Renal cortex interstitium (tissue), 11 donors: ENCODE measurements at regions not wholly inside any gene's neighbourhood (a gene's known extent, or its start where the extent isn't known, plus 50 kb on each side); places are given as distances from the start of the nearest gene placed in this dataset.

Experiments
- DNase-seq, 11 donors: peaks; one replicate each; pipeline ENCODE4 v3.0.0-alpha.2; 2013; ENCODE audit warnings: low read depth in 9 of 11, low spot score in 4 of 11; ENCODE audit errors: extremely low read depth in 1 of 11

GRCh38 chr3:89971329-89971728, 863.9 kb downstream of the EPHA3 start:
- DNase-seq, result no peak

- no peak for DNase-seq
These were observed 865.7 kb downstream of the EPHA3 start for GRCh38 chr3:89973156-89973555.

DNA sequence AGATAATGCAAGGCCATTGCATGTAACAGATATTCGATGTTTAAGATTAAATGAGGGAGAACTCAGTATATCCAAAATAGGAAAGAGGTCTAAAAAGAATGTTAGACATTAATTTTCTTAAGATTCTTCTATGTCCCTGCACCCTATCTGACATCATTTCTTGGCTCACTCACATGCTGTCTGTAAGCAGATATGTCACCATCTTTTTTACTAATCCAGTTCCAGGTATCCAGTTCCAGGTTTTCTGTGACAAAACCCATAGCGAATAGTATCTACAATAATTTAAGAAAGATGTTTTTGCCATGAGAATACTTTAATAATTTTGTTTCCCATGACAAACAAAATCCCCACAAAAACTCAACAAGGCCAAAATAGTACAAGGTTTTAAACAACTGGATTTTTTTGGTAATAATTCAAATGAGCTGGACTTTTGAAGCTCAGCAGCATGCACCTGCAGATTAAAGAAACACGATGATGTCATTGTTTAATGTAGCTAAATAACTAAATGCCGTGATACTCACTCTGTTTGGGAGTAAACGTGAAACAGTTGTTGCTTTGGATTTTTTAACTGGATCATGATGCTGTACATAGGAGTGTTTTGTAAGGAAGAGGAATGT, 867.6 kb downstream of the EPHA3 start:
- no peak for DNase-seq

DNA sequence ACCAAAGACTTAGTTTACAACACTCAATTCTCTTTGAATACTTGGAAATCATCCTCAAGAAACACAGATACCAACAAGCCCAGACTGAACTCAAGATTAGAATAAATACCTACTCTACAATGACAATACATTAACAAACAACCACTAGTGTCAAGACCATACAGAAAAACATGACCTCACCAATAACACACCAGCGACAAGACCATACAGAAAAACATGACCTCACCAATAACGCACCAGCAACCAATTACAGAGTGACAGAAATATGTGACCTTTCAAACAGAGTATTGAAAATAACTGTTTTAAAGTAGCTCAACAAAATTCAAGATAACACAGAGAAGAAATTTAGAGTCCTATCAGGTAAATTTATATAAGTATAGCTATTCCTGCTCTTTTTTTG, 876.0 kb downstream of the EPHA3 start:
- DNase-seq, result no peak

GRCh38 chr3:90005281-90005847, 897.9 kb downstream of the EPHA3 start:
- no peak for DNase-seq

DNA sequence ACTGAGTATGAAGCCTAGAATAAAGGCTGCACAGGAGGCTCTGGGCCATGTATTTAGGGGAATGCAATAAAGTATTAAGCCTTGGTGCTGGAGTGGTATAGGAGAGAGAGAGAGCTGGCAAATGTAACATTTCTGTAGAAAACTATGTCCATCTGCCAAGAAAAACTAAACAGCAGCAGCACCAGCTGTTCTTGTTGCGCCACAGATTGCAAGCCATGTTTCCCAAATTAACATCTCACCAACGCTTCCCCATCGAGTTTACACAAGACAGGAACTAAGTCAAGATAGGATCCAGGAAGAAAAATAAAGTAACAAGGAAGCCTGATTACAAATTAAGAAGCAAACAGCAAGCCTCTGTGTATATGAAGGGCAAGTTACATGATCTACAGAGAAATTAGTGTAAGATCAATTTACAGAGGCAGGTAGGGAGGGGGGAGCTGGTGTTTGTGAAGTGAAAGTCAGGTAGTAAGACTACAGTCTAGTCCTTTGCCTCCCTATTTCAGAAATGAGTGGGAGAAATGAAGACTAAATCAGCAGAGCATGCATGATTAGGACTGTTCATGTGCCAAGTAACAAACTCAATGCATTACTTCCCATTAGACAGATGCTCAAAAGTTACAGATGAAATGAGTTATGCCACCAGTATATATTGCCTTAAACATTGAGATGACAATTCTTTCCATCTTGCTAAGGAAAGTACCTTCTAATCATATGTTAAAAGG, 900.5 kb downstream of the EPHA3 start:
- DNase-seq, result no peak

GRCh38 chr3:90010341-90010740, 902.9 kb downstream of the EPHA3 start:
- no peak for DNase-seq

DNA sequence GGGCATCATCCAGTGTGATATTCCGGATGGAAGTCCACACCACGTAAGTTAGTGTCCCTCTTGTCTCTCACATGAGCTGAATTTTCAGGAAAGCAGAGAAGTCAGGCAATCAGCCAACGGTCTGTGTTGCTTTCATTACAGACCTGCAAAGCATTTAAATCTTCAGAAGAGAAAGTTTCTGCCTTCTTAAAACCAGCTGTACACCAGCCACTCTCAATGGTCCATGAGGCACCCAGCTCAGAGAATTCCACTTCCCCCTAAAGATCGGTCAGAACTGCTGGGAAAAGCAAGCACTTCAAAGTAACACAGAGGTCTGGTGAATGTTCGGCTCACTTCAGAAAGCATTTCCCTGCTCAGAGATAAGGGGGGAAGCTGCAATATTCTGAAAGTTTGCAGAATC, 903.7 kb downstream of the EPHA3 start:
- no peak for DNase-seq

DNA sequence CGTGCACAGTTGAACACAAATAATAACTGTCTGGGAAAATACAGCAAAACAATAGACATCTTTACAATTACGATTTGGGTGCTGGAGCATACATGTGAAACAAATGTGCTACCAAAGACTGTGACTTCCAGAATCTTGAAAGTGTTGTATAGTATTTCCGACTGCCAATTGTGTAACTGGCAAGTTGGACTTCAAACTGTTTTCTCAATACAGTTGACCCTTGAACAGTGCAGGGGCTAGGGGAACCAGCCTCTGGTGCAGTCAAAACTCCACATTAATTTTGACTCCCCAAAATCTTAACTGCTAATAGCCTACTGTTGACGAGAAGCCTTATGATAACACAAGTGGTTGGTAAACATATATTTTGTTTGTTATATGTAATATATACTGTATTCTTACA, 904.2 kb downstream of the EPHA3 start:
- no peak for DNase-seq

DNA sequence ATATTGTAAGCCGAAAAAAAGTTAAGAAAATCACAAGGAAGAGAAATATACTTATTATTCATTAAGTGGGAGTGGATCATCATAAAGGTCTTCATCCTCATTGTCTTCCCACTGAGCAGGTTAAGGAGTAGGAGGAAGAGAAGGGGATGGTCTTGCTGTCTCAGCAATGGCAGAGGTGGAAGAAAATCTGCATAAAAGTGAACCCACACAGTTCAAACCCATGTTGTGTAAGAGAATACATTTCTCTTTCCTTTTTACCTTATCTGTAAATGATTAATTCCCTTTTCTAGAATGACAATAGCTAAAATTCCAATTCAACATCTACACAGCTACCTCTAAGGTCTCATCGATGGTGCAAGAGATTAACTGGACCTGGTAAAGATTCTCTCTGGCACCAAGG, 904.6 kb downstream of the EPHA3 start:
- DNase-seq, result no peak

DNA sequence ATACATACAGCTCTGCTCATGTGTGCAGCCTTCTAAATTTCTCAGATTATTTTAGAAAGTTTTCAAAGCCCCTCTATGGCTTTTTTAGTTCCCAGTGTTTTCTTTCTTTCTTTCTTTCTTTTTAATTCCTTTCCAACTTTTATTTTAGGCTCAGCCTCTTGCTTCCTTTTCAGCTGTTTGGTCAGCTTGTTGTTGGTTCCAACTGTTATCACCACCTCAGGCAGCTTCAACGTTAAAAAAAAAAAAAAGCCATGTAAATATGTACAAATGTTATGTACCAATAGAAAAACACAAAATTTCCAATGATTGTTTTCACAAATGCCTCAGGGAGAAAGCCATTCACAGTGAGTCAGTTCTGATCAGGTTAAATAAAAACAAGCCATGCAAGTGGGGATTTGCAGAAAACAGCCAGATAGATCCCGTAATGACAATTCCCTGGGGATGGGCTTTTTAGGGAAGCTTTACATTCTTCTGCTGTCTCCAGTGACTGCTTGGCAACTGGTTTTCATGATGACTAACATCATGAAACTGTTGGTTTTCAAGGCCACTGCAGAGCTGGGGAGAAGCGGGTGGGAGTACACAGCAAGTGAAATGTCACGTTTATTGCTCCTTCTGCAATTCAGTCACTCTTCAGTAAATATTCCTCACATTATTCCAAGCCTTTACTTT, 908.4 kb downstream of the EPHA3 start:
- peak in 1 of 11 donors; percentile 8 for DNase-seq

DNA sequence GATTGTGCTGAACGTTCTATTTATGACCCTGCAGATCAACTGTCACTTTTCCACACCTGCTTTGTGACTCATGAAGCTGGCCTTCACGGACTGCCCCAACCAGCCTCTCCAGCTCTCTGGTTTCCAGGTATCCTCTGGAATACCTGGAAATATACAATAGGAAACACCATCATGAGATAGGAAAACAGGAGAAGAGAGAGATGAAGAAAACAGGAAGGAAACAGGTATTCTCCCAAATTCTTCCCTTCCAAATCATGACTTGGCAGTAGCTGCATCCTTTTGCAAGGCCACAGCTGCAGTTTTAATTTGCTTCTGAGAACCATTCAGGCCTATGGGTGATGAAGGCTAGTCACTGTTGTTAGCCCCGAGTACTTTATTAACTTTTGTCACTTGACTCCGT, 909.1 kb downstream of the EPHA3 start:
- DNase-seq, result no peak

GRCh38 chr3:90018779-90019178, 911.4 kb downstream of the EPHA3 start:
- DNase-seq, result no peak

- no peak for DNase-seq
These were observed 917.6 kb downstream of the EPHA3 start for GRCh38 chr3:90025019-90025418.

- no peak for DNase-seq
These were observed 919.0 kb downstream of the EPHA3 start for GRCh38 chr3:90026406-90026805.

- no peak for DNase-seq
These were observed 923.7 kb downstream of the EPHA3 start for GRCh38 chr3:90031121-90031520.

GRCh38 chr3:90032980-90033641, 925.7 kb downstream of the EPHA3 start:
- no peak for DNase-seq

GRCh38 chr3:90034038-90034437, 926.6 kb downstream of the EPHA3 start:
- no peak for DNase-seq

GRCh38 chr3:90035643-90036042, 928.2 kb downstream of the EPHA3 start:
- DNase-seq, result no peak
